SK-N-MC (cell line): ENCODE measurements at regions not wholly inside any gene's neighbourhood (a gene's known extent, or its start where the extent isn't known, plus 50 kb on each side); places are given as distances from the start of the nearest gene placed in this dataset.

Experiments
- EZH2 ChIP-seq: fragments of 200-600 bp; sonication (generic); IDR thresholded peaks from one replicate; pipeline ENCODE4 v1.6.1; 2017; ENCODE audit warnings: antibody characterized with exemption
- FOXP2 ChIP-seq: optimal IDR thresholded peaks from 2 replicates; pipeline ENCODE3; 2011; ENCODE audit warnings: mild to moderate bottlenecking, moderate library complexity; ENCODE audit not compliant: insufficient read depth; ENCODE audit errors: extremely low read length, control extremely low read depth
- POLR2AphosphoS5 ChIP-seq: IDR thresholded peaks from 2 replicates; pipeline ENCODE4 v1.6.1; 2012; ENCODE audit warnings: mild to moderate bottlenecking, low read depth, low read length, borderline replicate concordance

GRCh38 chr13:79905018-79905417 is 424.1 kb downstream of the NDFIP2 start:
- no peak for TF ChIP-seq POLR2AphosphoS5
- TF ChIP-seq EZH2 = no peak
- TF ChIP-seq FOXP2 = no peak
